Upper lobe of left lung (tissue), 4 donors: ENCODE measurements at regions not wholly inside any gene's neighbourhood (a gene's known extent, or its start where the extent isn't known, plus 50 kb on each side); places are given as distances from the start of the nearest gene placed in this dataset.

Experiments used
- EP300 ChIP-seq, 4 donors: sonication (generic); formaldehyde crosslinking; IDR thresholded peaks; one replicate each; pipeline ENCODE4 v1.5.1; 2017; ENCODE audit warnings: antibody characterized with exemption in 4 of 4, control low read depth in 2 of 4
- POLR2A ChIP-seq, 4 donors: fragments of 450-650 bp; IDR thresholded peaks; one replicate each; pipeline ENCODE4 v1.5.1; 2016 to 2017; ENCODE audit warnings: antibody characterized with exemption in 4 of 4, mild to moderate bottlenecking in 2 of 4
- POLR2AphosphoS5 ChIP-seq, 2 donors: sonication (generic); formaldehyde crosslinking; IDR thresholded peaks; one replicate each; pipeline ENCODE4 v1.5.1; 2017; ENCODE audit warnings: antibody characterized with exemption in 2 of 2
- TF ChIP-seq, protein P1 (sequence below), 6 experiments: fragments of 450-650 bp in 4 of 6; fragments of 200-600 bp in 2 of 6; sonication (generic) in 2 of 6; IDR thresholded peaks; one replicate each; pipeline ENCODE4 v1.5.1; 2016 to 2019; ENCODE audit warnings: antibody characterized with exemption in 6 of 6

DNA sequence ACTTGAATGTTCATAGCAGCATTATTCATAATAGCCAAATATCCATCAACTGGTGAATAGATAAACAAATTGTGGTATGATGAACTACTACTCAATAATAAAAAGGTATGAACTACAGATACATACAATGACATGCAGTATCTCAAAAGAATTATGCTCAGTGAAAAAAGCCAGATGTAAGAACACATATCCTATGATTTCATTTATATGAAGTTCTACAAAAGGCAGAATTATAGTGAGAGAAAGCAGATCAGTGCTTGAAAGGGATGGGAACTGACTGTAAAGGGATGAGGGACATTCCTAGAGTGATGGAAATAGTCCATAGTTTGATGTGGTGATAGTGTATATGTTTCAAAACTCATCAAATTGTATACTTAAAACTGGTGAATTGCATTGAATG lies 339.0 kb downstream of the ENC1 start:
- TF ChIP-seq POLR2A (IDR thresholded peaks at IDR 0.05) (no peak), POLR2AphosphoS5 (IDR thresholded peaks at IDR 0.05) (no peak), EP300 (IDR thresholded peaks at IDR 0.05) (no peak)
- TF ChIP-seq, protein P1, sequence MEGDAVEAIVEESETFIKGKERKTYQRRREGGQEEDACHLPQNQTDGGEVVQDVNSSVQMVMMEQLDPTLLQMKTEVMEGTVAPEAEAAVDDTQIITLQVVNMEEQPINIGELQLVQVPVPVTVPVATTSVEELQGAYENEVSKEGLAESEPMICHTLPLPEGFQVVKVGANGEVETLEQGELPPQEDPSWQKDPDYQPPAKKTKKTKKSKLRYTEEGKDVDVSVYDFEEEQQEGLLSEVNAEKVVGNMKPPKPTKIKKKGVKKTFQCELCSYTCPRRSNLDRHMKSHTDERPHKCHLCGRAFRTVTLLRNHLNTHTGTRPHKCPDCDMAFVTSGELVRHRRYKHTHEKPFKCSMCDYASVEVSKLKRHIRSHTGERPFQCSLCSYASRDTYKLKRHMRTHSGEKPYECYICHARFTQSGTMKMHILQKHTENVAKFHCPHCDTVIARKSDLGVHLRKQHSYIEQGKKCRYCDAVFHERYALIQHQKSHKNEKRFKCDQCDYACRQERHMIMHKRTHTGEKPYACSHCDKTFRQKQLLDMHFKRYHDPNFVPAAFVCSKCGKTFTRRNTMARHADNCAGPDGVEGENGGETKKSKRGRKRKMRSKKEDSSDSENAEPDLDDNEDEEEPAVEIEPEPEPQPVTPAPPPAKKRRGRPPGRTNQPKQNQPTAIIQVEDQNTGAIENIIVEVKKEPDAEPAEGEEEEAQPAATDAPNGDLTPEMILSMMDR (IDR thresholded peaks at IDR 0.05): no peak
